Prostate gland (tissue), 2 donors: ENCODE measurements at regions not wholly inside any gene's neighbourhood (a gene's known extent, or its start where the extent isn't known, plus 50 kb on each side); places are given as distances from the start of the nearest gene placed in this dataset.

Experiments used
- POLR2A ChIP-seq: fragments of 450-650 bp; IDR thresholded peaks from one replicate; pipeline ENCODE4 v1.6.1; 2016; ENCODE audit warnings: antibody characterized with exemption, mild to moderate bottlenecking
- TF ChIP-seq, protein P1 (sequence below), 4 experiments: fragments of 200-600 bp in 2 of 4; fragments of 450-650 bp in 2 of 4; sonication (generic) in 2 of 4; IDR thresholded peaks; 1 replicate in 3 of 4; 2 replicates in 1 of 4; pipeline ENCODE4 v1.5.1; 2016 to 2019; ENCODE audit warnings: antibody characterized with exemption in 4 of 4, mild to moderate bottlenecking in 2 of 4, moderate library complexity in 2 of 4

DNA sequence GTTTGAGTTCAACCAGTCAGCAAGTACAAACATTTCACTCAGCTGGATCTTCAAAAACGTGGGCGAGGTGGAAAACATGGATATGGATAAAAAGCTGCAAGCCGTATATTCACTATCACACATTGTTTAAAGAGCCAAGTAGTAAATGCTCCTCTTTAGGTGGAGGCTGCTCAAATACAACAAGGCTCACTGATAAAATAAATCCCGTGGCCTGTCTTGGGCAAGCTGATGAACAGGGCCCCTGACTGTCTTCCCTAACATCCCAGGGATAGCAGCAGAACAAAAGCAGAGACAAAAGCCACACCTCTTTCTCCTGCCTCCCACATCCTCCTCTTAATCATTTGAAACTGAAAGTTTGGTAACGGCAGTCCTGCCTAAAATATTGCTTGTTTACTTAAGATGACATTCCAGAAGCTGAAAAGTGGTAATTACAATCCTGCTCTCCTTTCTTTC lies 357.7 kb downstream of the TTLL7 start:
- TF ChIP-seq, protein P1, sequence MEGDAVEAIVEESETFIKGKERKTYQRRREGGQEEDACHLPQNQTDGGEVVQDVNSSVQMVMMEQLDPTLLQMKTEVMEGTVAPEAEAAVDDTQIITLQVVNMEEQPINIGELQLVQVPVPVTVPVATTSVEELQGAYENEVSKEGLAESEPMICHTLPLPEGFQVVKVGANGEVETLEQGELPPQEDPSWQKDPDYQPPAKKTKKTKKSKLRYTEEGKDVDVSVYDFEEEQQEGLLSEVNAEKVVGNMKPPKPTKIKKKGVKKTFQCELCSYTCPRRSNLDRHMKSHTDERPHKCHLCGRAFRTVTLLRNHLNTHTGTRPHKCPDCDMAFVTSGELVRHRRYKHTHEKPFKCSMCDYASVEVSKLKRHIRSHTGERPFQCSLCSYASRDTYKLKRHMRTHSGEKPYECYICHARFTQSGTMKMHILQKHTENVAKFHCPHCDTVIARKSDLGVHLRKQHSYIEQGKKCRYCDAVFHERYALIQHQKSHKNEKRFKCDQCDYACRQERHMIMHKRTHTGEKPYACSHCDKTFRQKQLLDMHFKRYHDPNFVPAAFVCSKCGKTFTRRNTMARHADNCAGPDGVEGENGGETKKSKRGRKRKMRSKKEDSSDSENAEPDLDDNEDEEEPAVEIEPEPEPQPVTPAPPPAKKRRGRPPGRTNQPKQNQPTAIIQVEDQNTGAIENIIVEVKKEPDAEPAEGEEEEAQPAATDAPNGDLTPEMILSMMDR (IDR thresholded peaks at IDR 0.05), result no peak
- no peak for TF ChIP-seq POLR2A
